Sciatic nerve (tissue), 2 donors: ENCODE measurements at regions not wholly inside any gene's neighbourhood (a gene's known extent, or its start where the extent isn't known, plus 50 kb on each side); places are given as distances from the start of the nearest gene placed in this dataset.
"Not testable (repeated sequence)": the region's sequence is repeated elsewhere in the genome, so short reads cannot be mapped to it uniquely, and the experiment has no call there.

Source experiments
- ATAC-seq: fragments of 200-7000 bp; cut with Tn5 transposase; one replicate; pipeline ENCODE4 v1.9.1; 2020; ENCODE audit warnings: mild to moderate bottlenecking, moderate library complexity
- DNase-seq: peaks from one replicate; pipeline ENCODE4 v3.0.0-alpha.2; 2020; ENCODE audit warnings: low spot score
- intact Hi-C: fragments of 100-400 bp; cut with DNase I; formaldehyde crosslinking; loops from one replicate; pipeline ENCODE4 v1.14.2; 2022
- donor health status: DM: no; HTN: no; CAD: no.
- donor health status: DM: no; HTN: no; CAD: no.

DNA sequence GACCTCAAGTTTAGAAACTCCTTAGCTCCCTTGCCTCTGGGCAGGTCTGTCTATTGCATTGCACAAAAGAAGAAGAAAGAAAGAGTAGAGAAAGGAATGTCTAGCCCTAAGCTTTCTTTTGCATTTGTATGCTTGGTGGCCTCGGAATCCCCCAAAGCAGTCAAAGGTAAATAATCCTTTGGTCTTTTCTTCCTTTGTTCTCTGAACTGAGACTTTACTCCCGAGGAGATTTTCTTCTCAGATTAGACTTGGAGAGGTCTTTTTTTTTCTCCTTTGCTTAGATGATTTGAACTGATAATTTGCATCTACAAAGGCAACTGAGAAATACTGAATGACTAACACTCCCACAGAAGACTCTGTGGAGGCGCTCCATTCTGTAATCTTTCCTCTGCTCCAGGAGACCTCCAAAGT, 93.2 kb downstream of the AKR1D1 start:
- DNase-seq (no peak), ATAC-seq (no peak)
- intact Hi-C loops: no loop called here

DNA sequence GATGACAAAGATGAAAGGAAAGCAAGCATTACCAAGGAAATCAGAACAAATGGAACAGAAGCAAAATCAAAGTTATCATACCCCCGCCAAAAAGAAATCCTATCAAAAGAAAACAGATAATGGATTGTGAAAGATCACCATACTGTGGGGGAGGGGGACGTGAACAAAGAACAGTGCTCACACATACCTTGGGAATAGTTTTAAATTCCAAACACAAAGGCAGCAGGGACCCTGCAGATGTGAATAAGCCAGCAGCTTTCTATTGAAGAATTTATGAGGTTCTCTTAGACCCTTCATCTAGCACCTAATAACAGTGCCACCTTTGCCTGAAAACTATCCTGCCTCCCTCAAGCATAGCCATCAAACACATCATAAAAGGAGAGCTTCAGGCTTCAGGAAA, 94.0 kb downstream of the AKR1D1 start:
- ATAC-seq (no peak), DNase-seq (no peak)
- intact Hi-C loops: no loop called here

DNA sequence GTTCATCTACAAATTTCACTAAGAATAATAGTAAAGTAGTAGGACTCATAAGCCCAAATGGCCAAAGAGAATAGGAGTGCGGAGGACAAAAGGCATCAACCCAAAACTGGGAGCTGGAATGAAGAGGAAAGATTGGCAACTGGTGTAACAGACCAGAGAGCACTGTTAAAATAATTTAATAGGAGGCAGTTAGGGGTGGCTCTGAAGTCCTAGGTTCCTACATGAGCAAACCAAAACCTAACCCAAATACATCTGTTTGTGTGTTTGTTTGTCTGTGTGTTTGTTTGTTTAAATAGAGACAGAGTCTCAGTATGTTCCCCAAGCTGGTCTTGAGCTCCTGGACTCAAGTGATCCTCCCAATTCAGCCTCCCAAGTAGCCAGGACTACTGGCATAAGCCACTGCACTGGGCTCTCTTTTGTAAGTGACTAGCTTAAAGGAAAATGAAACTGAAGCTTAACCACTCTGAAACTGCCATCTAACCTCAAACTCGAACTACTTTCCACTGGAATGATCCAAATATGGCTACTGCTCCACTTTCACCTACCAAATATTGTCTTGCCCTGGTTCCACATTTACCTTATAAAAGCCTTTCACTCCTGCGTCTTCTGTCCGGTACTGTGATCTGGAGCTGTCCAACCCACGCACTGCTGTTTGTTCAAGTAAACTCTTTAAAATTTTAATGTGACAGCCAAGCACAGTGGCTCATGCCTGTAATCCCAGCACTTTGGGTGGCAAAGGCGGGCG, 94.9 kb downstream of the AKR1D1 start:
- ATAC-seq (no peak), DNase-seq (no peak)
- intact Hi-C loops: no loop called here

DNA sequence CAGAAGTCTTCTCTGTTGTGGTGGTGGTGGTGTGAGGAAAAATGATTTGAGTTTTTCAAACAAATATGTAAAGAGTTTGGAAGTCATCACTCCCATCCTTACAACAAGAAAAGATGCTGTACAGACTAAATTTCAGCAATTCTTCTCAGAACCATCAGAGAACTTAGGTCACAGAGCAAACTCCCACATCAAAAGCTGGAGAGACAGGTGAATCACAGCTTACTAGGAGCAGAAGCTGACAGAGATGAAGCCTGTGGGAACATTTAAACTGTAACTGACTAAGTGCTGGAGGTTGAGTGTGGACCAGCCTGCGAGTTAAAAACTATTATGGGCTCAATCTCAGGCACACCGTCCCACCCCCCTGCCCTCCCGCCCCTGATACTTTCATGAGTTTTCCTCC, 97.3 kb downstream of the AKR1D1 start:
- DNase-seq (no peak), ATAC-seq (no peak)
- intact Hi-C loops: no loop called here

DNA sequence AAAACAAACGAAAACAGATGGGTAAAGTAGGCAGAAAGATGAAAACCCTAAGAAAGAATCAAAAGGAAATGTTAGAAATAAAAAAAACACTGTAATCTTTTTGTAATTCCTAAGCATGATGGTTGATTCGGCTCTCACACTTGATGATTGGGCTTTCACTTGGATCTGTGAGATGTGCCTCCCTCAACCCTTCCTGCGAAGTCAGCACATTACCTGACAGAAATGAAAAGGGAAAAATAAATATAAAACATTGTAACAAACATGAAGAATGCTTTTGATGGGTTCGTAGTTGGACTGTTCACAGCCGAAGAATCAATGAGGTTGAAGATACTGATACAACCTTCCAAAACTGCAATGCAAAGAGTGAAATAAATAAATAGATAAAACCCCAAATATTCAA, 99.8 kb downstream of the AKR1D1 start:
- no peak for ATAC-seq
- no peak for DNase-seq
- intact Hi-C loops: no loop called here

DNA sequence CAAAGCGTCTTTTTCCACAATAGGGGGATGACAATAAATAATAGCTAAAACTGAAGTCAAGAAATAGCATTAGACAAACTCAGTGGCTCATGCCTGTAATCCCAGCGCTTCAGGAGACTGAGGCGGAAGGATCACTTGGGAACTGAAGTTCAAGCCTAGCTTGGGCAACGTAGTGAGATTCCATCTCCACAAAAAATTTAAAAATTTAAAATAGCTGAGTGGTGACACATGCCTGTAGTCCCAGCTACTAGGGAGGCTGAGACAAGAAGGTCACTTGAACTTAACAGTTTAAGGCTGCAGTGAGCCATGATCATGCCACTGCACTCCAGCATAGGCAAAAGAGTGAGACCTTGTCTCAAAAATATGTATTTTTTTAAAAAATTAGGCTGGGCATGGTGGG, 107.9 kb downstream of the AKR1D1 start:
- intact Hi-C loops: no loop called here

DNA sequence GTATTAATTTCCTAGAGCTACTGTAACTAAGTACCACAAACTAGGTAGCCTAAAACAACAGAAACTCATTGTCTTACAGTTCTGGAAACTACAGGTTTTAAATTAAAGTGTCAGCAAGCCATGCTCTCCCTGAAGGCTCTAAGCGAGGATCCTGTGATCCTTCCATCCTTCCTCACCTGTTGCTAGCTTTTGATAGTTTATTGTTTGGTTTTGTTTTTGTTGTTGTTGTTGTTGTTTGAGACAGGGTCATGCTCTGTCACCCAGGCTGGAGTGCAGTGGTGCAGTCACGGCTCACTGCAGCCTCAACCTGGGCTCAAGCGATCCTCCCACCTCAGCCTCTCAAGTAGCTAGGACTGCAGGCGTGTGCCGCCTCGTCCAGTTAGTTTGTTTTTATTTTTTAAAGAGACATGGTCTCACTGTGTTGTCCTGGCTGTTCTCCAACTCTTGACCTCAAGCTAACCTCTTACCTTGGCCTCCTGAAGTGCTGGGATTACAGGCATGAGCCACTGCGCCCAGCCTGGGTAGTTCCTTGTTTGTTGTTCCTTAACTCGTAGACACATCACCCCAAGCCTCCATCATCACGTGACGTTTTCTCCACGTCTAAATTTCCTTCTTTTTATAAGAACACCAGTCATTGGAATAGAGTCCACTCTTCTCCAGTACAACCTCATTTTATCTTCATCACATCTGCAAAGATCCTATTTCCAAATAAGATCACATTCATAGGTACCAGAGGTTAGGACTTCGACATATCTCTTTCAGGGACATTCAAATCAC, 109.1 kb downstream of the AKR1D1 start:
- ATAC-seq: no peak

More for the DNA sequence above, 107.9 kb downstream of the AKR1D1 start:
- DNase-seq (no peak), ATAC-seq (no peak)

DNA sequence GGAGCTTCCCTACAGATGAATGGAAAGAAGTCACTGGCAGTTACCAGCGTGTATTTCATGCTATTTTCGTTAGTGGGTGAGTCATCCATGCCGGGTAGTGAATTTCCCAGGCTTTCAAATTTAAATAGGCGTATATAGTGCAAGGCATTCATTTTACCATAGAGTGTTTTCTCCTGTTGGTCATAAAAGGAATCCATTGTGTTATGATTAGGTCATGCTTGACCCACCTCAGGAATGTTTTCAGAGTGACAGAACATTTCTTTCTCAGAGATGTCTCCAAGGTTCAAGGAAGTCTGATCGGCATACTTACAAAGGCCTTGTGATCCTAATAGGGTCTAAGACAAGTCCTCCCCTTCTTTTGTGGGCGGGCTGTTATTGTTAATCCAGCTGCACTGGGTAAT, 110.7 kb downstream of the AKR1D1 start:
- peak; percentile 51 for ATAC-seq
- intact Hi-C loops: no loop called here

More for the DNA sequence above, 109.1 kb downstream of the AKR1D1 start:
- intact Hi-C loops: no loop called here
- DNase-seq: no peak

DNA sequence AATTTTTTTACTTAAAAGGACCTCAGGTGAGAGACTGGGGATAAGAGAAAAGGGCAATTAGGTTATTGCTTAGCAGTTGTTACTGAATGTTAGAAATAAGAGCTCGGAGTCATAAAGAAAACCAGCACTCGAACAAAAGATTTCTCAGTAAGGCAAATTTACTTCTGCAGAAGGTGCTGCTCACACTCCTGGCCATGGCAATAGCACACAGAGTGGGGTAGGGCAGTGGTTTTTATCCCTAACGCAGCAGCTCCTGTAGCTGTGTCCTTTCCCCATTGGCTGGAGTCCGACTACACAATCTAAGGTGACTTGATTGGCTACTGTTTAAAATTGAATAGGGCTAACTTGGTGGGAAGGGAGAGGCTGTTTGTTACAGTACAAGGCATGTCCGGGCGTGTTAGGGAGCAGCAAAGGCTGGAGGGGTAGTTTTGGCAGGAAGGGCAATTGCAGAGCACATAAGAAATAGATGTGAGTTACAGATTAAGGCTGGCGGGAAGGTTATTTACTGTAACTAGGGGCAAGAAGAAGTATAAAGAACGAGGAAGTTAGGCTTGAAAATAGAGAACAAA, 112.1 kb downstream of the AKR1D1 start:
- DNase-seq (no peak), ATAC-seq (no peak)
- intact Hi-C loops: no loop called here

More for the DNA sequence above, 110.7 kb downstream of the AKR1D1 start:
- DNase-seq: no peak

DNA sequence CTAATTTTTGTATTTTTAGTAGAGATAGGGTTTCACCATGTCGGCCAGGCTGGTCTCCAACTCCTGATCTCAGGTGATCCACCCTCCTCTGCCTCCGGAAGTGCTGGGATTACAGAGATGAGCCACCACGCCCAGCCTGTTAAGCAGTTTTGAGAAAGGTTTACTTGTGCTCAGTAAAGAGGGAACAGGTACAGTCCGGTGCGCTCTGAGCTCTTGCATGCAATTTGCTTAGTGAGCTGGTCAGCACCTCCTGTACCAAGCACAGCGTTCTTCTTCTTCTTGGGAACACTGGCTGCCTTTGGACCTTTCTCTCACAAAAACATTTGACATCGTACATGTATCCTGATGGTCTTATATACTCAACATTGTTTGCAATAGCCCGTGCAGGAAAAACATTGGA, 118.3 kb downstream of the AKR1D1 start:
- intact Hi-C loops: no loop called here
- DNase-seq: no peak
- ATAC-seq: no peak

DNA sequence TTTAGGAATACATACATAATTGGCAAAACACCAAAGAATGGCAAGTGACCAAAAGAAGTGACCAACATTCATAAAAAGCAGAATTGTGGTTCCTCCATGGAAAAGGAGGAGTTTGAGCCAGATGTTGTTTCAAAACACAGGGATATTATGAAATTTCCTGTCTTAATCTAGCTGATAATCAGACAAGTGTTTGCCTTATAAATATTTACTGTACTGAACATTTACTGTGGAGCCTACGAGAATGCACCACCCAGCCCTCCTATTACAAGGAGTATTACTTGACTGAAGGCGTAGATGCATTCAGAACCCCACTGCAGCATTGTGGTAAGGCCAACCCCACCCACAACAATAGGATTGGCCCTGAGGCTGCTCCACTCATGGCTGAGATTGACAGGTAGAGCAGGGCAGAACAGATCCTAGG, 118.9 kb downstream of the AKR1D1 start:
- intact Hi-C loops: no loop called here
- ATAC-seq (no peak), DNase-seq (no peak)

DNA sequence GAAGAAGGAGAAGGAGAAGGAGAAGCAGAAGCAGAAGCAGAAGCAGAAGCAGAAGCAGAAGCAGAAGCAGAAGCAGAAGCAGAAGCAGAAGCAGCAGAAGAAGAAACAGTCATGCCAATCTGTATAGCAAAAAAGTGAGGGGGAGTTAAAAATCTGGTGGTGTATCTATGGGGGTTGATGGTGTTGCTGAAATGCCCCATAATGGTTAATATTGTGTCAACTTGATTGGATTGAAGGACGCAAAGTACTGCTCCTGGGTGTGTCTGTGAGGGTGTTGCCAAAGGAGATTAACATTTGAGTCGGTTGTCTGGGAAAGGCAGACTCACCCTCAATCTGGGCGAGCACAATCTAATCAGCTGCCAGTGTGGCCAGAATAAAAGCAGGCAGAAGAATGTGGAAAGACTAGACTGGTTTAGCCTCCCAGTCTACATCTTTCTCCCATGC, 120.3 kb downstream of the AKR1D1 start:
- DNase-seq, intact Hi-C loops: not testable (repeated sequence)
- ATAC-seq: peak; percentile 26

DNA sequence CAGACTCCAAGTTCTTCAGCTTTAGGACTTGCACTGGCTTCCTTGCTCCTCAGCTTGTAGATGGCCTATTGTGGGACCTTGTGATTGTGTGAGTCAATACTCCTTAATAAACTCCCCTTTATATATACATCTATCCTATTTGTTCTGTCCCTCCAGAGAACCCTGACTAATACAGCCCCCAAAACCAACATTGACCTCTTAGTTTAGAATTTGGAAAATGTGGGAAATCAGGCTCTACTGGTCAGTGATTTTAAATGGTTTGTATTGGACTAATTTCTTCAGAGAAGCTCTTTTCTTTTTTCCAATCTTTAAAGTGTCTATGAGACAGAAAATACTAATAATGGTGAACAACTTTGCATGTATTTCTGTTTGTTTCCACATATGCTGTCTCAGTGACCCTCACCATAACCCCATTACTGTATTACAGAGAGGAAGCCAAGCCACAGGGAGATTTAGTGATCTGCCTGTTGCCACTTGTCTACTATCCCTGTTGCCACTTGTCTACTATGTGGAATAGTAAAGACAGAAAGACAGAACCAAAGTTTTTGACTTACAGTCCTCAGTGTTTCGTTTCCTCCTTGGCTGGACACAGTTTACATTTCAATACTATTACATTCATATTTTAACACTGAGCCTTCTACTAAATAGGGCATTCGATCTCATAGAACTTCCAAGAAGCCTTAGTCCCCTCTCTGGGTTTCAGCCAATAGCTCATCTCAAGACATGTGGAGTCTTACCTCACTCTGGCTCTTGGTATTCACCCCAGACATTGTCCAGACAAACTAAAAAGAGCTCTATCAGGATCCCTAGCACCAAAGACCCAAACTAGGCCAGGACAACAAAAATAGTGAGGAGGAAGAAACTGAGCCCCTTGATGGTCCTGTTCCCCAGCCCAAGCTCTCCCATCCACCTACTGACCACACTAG, 121.0 kb downstream of the AKR1D1 start:
- no peak for ATAC-seq
- DNase-seq: no peak
- intact Hi-C loops: no loop called here

DNA sequence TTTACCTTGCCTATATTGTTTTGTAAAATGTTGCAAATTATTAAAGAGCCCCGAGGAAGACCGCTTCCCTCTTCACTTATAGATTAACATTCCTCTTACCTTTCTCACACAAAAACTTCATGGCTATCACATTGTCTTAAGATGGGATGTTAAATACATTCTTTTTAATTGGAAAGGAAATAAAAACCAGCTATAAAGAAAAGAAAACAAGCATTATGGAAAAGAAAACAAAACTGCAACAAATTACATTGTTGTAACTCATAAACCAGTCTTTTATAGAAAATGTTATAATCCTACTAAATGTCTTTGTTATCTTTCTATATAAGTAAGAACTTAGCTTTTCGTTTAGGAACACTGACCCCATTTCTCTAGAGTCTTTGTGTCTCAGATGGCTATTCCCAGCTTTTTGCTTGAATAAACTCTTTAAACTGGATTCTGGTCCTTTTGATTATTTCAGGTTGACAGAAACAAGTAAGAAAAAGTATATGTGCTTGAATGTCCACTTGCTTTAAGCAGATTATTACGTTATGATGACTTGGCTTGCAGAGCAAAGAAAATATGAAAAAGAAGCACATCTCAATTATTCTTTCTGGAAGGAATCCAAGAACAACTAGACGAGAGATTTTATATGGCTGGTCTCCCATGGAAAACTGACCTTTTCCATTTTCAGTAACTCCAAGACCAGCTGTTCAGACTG, 128.2 kb downstream of the AKR1D1 start:
- intact Hi-C loops: no loop called here
- DNase-seq: no peak
- ATAC-seq: no peak

DNA sequence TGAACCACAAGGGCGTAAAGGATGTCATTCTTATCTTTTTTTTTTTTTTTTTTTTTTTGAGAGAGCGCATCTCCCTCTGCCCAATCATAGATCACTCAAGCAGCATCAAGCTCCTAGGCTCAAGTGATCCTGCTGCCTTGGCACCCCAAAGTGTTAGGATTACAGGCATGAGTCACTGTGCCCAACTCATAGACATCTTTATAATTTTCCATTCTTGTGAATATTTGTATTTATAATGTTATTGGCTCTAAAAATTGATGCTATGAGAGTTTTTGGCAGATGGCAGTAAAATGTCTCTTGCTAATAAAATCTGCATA, 128.7 kb downstream of the AKR1D1 start:
- DNase-seq (no peak), ATAC-seq (no peak)
- intact Hi-C loops: no loop called here

DNA sequence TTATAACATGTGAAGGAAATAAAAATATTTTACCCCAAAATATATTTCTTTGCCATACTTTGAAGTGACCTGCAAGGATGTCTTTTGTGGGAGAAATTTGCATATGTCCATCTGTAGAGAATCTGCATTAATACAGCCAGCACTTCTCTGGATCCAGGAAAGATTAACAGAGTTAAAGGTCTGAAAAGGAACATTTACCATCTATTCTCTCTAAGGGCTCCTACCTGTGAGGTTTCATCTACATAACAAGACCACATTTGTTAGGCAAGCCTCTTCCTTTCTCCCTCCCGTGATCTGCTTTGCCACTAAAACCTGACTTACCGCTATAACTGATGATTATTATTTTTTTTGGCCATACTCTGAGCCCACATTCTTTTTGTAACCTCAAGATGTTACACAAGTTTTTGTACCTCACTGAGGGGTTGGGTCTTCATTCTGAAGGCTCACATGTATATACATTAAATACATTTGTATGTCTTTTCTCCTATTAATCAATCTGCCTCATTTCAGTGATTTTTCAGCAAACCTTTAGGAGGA, 129.4 kb downstream of the AKR1D1 start:
- intact Hi-C loops: no loop called here
- ATAC-seq (no peak), DNase-seq (no peak)

DNA sequence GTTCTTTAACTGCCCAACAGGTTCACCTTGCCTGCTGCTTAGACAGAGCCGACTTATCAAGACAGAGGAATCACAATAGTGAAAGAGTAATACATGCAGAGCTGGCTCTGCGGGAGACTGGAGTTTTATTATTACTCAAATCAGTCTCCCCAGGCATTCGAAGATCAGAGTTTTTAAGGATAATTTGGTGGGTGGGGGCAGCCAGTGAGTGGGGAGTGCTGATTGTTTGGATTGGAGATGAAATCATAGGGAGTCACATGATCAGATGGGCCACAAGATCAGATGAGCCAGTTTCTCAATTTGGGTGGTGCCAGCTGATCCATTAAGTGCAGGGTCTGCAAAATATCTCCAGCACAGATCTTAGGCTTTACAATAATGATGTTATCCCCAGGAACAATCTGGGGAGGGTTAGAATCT, 131.3 kb downstream of the AKR1D1 start:
- ATAC-seq: no peak
- intact Hi-C loops: no loop called here

DNA sequence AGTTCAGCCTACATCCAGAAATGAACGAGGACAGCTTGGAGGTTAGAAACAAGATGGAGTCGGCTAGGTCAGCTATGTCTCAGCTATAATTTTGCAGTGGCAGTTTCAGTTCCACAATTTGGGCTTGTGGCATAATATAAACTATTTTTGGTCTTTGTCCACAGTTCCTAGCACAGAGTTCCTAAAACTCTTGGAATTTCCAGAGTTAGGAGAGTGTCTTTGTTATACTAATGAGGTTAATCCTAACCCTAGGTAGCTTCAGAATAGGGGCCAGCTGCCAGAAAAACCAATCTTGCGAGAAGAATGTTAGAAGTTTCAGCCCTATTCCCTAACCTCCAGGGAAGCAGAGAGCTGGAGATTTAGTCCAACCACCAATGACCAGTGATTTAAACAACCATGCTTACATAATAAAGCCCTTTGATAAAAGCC, 131.9 kb downstream of the AKR1D1 start:
- DNase-seq: no peak
- intact Hi-C loops: no loop called here
- no peak for ATAC-seq

More for the DNA sequence above, 131.3 kb downstream of the AKR1D1 start:
- no peak for DNase-seq
